Endothelial cell of umbilical vein (primary cell): ENCODE measurements at regions not wholly inside any gene's neighbourhood (a gene's known extent, or its start where the extent isn't known, plus 50 kb on each side); places are given as distances from the start of the nearest gene placed in this dataset.

Source experiments
- CTCF ChIP-seq, 2 donors: IDR thresholded peaks; 1 replicate in 1 of 2; 2 replicates in 1 of 2; pipeline ENCODE4 v1.5.1; 2011; ENCODE audit warnings: low read length in 2 of 2, mild to moderate bottlenecking in 2 of 2, moderate library complexity in 2 of 2, control low read depth in 1 of 2, inconsistent platforms in 1 of 2, low read depth in 1 of 2; ENCODE audit not compliant: insufficient read depth in 1 of 2; ENCODE audit errors: extremely low read depth in 1 of 2
- EZH2 ChIP-seq: IDR thresholded peaks from 2 replicates; pipeline ENCODE4 v1.6.1; 2012; ENCODE audit warnings: borderline replicate concordance, low read depth, mild to moderate bottlenecking, moderate library complexity, low read length, inconsistent platforms; ENCODE audit not compliant: severe bottlenecking
- POLR2A ChIP-seq: IDR thresholded peaks from 2 replicates; pipeline ENCODE4 v1.6.1; 2012; ENCODE audit warnings: low read depth, mild to moderate bottlenecking, control low read depth, low read length
- POLR2AphosphoS5 ChIP-seq: IDR thresholded peaks from 2 replicates; pipeline ENCODE4 v1.6.1; 2012; ENCODE audit warnings: low read depth, mild to moderate bottlenecking, control low read depth, low read length, moderate library complexity; ENCODE audit not compliant: insufficient read depth

GRCh38 chr3:152177757-152178156 lies 91.0 kb upstream of the MBNL1 start:
- no peak for TF ChIP-seq CTCF (IDR thresholded peaks at IDR 0.05; ENCODE audit: extremely low read depth in 1 of 2, insufficient read depth in 1 of 2, low read depth in 1 of 2, low read length in 2 of 2)
- TF ChIP-seq EZH2: no peak
- TF ChIP-seq POLR2A: no peak
- no peak for TF ChIP-seq POLR2AphosphoS5
